ENCODE measurements at regions not wholly inside any gene's neighbourhood (a gene's known extent, or its start where the extent isn't known, plus 50 kb on each side); places are given as distances from the start of the nearest gene placed in this dataset.

GRCh38 chr5:173450188-173450587, 122.0 kb upstream of the STC2 start:
- TF ChIP-seq POLR2A (IDR thresholded peaks at IDR 0.05; ENCODE audit: low read depth, low read length) (no peak), MAFK (IDR thresholded peaks at IDR 0.05; ENCODE audit: low read depth, low read length) (no peak), CHD1 (IDR thresholded peaks at IDR 0.05; ENCODE audit: low read depth, low read length) (no peak)
